Endothelial cell of umbilical vein (primary cell): ENCODE measurements at regions not wholly inside any gene's neighbourhood (a gene's known extent, or its start where the extent isn't known, plus 50 kb on each side); places are given as distances from the start of the nearest gene placed in this dataset.

Experiments
- CTCF ChIP-seq, 2 donors: IDR thresholded peaks; 1 replicate in 1 of 2; 2 replicates in 1 of 2; pipeline ENCODE4 v1.5.1; 2011; ENCODE audit warnings: low read length in 2 of 2, mild to moderate bottlenecking in 2 of 2, moderate library complexity in 2 of 2, control low read depth in 1 of 2, inconsistent platforms in 1 of 2, low read depth in 1 of 2; ENCODE audit not compliant: insufficient read depth in 1 of 2; ENCODE audit errors: extremely low read depth in 1 of 2
- EZH2 ChIP-seq: IDR thresholded peaks from 2 replicates; pipeline ENCODE4 v1.6.1; 2012; ENCODE audit warnings: borderline replicate concordance, low read depth, mild to moderate bottlenecking, moderate library complexity, low read length, inconsistent platforms; ENCODE audit not compliant: severe bottlenecking
- GATA2 ChIP-seq: IDR thresholded peaks from 2 replicates; pipeline ENCODE4 v1.7.0; 2011; ENCODE audit warnings: low read depth, mild to moderate bottlenecking, moderate library complexity, mixed read lengths, low read length; ENCODE audit not compliant: insufficient read length, insufficient read depth
- POLR2A ChIP-seq: IDR thresholded peaks from 2 replicates; pipeline ENCODE4 v1.6.1; 2012; ENCODE audit warnings: low read depth, mild to moderate bottlenecking, control low read depth, low read length
- POLR2AphosphoS5 ChIP-seq: IDR thresholded peaks from 2 replicates; pipeline ENCODE4 v1.6.1; 2012; ENCODE audit warnings: low read depth, mild to moderate bottlenecking, control low read depth, low read length, moderate library complexity; ENCODE audit not compliant: insufficient read depth

- TF ChIP-seq CTCF (IDR thresholded peaks at IDR 0.05; ENCODE audit: extremely low read depth in 1 of 2, insufficient read depth in 1 of 2, low read depth in 1 of 2, low read length in 2 of 2), result no peak
- TF ChIP-seq POLR2A, result no peak
- TF ChIP-seq POLR2AphosphoS5, result no peak
- no peak for TF ChIP-seq EZH2
- TF ChIP-seq GATA2, result no peak
Observed at GRCh38 chr2:51758081-51758480, 726.1 kb upstream of the NRXN1 start.
